Fibroblast of the conjunctiva (primary cell): ENCODE measurements at regions not wholly inside any gene's neighbourhood (a gene's known extent, or its start where the extent isn't known, plus 50 kb on each side); places are given as distances from the start of the nearest gene placed in this dataset.

ENCODE experiments used
- DNase-seq: peaks from one replicate; pipeline ENCODE4 v3.0.0-alpha.2; 2010; ENCODE audit warnings: low read depth

DNA sequence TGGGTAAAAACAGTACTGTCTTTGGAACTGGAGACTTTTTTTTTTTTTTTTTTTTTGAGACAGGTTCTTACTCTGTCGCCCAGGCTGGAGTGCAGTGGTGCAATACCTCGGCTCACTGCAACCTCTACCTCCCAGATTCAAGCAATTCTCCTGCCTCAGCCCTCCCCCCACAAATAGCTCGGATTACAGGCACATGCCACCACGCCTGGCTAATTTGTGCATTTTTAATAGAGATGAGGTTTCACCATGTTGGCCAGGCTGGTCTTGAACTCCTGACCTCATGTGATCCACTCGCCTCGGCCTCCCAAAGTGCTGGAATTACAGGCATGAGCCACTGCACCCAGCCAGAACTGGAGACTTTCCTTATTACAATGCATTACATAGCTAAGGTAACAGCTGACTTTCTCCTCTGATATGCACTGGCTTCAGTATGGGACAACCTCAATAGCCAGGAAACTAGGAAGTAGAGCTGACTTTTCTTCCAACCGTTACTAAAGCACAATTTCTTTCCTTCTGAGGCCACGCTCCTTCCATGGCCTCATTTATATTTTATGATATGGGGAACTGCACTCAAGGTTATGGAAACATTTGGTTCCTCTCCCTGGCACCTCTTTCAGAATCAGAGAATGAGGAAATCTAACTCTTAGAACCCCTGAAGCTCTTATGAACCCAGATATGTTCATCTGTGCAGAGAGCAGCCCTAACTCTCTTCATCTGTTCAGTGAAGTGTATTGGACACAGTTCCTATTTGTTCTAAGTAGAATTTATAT, 53.5 kb upstream of the FAM9B start:
- DNase-seq = no peak

DNA sequence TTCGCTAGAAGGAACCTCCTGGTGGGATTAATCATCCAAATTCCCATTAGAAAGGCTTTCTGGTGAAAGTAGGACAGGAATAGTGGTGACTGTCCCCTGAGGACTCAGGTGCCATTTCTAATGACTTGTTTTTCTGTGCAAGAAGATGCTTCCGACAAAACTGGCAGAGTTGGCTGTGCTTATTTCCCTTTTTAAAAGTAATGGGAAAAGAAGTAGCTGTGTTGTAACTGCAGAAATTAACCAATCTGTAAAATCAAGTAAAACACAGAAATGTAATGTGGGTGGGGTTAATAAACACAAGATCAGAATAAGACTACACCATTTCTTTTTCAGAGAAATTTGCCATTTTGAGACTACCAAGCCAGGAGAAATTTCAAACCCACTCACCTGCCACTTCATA, 55.0 kb upstream of the FAM9B start:
- no peak for DNase-seq

DNA sequence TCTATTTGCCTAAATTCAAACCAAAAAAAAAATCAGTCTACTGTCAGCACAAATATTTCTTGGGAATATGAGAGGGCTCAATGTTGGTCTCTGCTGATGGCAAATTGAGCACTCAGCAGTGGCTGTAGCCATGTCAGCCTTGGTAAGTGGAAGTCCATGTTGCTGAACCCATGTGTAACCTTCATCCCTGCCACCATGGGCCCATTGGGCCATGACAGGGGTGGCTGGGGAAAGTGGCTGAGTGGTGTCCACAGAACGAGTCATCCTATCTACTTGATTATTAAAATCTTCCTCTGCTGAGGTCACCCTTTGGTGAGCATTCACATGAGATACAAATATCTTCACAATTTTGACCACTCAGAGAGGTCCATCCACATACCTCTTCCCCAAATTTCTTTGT, 56.8 kb upstream of the FAM9B start:
- no peak for DNase-seq

DNA sequence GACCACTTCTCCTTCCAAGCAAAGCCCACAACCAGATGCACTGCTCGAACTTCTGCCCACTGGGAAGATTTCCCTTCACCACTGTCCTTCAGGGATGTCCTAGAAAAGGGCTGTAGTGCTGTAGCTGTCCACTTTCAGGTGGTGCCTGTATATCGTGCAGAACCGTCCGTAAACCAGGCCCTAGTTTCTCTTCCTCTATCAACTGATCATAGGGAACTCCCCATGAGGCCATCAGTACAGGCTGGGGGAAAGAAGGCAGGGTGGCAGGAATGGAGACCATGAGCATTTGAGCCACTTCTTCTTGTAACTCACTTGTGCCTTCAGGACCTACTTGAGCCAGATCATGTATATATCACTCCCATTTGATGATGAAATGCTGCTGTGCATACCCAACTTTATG, 57.3 kb upstream of the FAM9B start:
- DNase-seq = no peak

DNA sequence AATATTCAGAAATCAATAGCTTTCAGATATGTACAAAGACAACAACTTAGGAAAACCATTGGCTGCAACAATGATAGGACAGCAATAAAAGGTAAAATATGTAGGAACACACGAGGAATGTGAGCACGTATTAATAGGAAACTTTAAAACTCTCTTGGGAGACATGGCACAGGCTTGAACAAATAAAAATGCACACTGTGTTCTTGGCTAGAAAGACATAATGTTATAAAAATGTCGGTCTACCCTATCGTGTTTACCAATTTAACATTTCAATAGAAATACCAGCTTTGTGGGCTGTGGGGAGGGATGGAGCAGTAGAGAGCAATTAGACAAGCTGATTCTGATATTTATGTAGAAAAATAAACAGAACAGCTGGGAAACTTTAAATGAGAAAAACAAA, 69.0 kb upstream of the FAM9B start:
- DNase-seq = no peak

DNA sequence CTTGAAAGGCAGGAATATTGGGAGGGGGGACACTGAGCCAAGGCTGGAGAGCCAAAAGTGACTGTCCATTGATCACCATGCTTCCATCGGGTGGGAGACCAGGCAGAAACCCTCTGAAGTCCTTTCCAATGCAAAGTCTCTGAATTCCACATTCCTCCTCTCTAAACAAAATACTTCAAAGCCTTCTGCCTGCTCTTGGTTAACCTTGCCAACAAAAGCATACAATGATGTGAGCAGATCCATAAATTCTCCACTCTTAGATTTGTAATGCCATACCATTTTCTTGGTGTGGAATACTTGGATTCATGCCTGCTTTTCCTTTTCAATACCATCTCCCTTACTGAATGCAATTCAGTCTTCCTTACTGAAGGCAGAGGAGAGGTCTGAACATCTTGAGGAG, 74.1 kb upstream of the FAM9B start:
- no peak for DNase-seq

DNA sequence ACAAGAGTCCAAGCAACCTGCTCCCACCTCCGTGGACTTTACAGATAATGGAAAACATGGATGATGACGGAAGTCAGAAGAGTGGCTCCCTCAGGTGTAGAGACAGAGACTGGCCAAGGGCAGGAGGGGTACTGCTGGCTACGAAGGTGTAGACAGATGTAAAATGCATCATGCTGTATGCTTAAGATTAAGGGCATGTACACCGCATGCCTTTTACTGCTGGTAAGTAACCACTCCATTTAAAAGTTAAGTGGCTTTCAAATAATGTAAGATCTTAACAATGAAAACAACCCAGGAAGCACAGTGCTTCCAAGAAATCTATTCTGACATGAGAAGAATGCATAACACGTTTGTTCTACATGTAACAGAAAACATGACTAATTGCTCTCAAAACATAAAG, 76.9 kb upstream of the FAM9B start:
- no peak for DNase-seq

DNA sequence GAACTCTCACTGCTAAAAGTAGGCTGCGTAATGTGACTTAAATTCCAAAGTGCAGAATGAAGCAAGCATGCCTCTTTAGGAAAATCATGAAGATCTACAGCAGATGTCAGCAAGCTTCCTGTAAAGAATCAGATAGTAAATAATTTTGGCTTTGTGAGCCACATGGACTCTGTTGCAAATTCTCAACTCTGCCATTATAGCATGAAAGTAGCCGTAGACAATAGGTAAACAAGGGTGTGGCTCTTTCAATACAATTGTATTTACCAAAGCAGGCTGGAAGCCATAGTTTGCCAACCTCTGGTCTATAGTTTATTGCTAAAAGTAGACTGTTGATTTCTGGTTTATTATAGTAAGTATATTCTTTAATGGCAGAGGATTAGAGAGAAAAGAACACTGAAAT, 80.3 kb upstream of the FAM9B start:
- DNase-seq = no peak

DNA sequence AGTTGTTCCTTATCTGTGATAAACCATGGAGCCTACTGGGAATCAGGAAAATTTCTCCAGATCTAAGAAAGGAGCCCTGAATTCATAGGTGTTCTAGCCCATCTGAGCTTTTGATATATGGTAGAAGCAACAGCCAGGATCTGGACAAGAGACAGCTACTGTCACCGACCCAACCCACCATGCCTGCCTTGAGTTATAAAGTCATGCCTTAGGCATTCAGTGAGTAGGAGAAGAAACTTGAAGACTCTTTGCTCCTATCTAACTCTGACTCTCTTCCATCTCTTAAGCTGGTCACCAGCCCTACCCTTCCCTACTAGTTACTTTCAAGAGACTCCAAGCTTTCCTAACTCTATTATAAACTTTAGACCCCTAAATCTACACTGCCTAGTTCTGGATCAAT, 83.9 kb upstream of the FAM9B start:
- DNase-seq = no peak

DNA sequence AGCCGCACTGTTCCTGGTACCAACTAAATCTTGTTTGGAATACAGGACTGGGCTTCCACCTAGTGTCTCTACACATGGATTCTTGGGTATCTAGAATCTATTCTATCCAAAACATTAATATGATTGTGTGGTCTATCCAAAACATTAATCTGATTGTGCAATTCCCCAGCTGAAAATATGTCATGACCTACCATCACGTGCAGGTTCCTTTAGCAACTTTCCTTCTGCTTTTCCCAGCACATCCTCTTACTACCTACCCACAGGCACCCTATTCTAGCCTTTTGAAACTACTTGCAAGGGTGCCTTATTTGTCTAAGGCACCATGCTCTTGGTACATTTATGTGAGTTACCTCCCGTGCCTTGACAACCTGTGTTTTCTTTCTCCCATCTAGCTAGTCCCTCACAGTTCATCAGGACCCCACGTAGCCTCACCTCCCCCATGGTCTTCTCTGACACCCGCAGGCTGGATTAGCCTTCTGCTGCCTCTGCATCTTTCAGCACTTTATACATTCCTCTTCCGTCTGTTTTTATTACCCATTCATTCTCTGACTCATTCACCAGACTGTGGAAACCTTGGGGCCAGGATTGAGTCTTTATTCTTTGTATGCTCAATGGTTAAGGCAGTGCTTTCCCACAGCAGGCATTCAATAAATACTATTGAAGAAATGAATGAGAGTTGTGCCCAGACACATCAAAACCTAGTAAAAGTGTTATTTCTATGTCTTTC, 88.8 kb upstream of the FAM9B start:
- no peak for DNase-seq

DNA sequence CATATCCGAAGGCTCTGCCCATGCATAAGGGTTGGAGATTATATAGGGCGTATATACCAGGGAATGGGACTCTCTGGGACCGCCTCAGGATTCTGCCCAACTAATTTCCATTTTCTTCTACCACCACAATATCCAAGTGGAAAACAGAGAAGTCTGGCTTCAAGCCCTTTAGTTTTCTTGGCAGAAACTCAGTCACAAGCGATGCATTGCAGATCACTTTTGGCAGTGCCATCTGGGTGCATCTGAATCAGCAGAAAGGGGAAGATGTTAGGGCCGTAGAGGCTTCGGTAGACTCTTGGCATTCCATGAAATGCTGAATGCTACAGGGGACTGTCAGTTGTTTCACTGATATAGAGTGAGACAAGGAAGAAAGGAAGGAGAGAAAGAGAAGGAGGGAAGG, 94.1 kb upstream of the FAM9B start:
- DNase-seq = no peak

DNA sequence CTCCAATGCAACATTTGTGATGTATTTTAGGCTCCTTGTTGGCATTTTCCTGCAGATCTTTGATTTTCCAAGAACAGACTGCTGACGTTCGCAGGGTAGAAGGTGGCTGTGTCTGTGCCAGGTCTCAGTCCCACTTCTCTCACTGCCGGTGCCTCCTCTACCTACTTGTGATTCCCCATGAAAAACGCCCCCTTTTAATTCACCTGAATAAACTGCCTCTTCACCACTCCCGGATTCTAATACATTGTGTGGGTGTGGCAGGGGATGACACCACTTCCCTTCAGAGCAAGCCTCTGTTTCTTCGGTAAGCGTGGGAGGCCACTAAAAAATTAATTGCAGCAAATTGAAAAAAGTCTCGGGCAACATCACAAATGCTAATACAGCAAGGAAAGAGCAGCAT, 96.1 kb upstream of the FAM9B start:
- no peak for DNase-seq

DNA sequence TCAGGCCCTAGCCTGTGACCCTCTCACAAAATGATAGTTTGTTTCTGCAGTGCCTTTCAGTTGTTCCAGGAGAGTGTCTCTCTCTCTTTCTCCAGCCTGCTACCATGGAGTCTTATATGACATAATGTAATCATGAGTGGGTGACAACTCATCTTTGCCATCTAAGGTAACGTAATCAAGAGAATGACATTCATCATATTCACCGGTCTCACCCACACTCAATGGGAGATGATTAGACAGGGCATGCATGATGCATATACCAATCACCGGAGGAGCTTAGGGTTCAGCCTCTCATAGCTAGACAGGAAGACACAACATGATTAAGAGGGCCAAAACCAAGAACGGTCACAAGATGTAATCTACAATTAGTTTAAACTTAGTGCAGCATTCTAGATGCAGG, 97.1 kb upstream of the FAM9B start:
- DNase-seq = no peak

DNA sequence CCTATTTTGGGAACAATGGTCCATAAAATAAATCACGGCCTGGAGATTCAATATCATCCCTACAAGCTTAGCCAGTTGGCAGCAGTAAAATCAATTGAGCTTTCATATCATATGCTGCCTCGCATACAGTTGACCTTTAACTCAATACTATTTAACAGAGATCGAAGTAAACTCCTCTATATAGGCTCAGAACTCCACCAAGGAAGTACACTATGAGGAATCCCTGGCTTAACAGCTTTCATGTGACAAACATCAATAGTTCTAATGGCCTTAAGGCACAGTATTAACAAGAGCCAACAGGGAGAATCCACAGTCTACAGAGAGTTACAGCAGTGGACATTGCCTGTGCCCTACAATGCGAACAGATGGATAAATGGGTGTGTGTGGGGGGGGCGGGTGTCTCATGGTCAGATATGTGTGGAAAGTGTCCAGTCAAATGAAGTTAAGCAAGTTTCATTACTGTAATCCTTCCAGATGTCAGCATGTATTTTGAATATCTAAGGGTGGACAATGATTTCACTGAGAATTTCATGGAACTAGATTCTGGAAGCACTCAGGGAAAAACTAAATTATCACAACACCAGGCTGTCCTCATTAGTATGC, 98.2 kb upstream of the FAM9B start:
- no peak for DNase-seq

DNA sequence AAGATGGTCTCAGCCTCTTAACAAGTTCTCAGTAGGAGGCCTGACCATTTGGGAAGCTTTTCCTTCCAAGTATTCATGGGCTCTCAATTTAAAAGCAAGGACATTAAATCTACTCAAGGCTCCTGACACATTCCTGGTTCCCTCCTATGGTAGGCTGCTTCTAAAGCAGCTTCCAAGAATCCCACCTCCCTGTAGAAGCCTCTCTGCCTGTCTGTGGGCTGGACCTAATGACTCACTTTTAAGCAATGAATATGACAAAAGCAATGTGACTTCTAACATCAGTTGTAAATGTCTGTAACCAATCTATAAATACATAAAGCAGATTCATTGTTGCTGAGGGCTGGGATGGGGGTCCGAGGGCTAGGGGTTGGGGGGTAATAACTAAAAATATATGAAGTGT, 99.5 kb upstream of the FAM9B start:
- DNase-seq = no peak

DNA sequence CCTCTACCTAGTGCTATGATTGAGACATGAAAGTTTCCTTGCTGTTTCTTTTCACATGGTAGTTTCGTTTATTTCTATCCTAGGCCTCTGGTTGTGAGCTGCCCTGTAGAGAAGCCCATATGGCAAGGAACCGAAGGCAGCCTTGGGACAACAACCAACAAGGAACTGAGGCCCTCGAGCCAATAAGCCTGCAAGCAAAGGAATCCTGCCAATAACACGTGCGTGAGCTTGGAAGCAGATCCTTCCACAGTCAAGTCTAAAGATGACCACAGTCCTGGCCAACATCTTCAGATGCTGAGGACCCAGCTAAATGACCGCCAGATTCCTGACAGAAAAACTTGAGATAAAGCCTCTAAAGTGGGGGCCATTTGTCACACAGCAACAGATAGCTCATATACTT, 100.4 kb upstream of the FAM9B start:
- no peak for DNase-seq

DNA sequence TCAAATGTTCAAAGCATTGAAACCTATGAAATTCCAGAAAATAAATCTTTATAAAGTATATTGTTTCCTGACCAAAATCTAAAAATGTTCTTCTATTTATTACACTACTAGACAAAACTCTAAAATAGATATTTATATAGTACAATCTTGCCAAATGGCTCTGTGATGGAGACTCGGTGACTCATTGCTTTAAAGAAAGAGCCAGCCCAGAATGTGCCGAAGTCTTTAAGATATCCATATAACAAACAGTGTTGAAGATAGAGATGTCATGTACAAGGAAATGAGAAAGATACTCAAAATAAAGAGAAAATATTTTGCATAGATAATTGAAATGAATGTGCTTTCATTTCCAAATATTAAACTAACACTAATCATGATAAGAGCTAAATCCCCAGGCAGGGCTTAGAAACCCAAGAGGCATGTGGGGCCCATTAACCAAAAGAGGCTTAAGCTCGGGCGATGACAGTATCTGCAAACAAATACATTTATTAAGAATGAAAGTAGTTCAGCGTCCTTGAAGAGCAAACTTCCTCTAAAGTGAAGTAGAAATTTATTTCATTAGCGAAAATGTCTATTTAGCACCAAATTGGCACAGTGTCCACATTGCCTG, 102.1 kb upstream of the FAM9B start:
- DNase-seq = no peak

DNA sequence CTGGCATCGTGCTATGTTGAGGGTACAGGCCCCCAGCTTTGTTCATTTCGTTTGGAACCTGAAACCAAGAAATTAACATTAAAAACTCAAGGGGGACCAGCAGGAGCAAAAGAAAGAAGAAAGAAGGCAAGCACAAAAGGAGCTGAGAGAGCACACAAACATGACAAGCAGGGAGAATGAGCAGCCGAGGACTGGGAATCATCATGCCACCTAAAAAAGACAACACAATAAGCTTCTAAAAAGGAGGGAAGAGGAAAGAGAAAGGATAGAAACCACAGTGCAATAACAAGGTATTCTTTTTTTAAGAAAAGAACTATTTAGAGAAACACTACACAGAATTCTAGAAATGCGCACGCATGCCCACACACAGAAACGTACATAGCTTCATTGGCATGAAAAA, 103.2 kb upstream of the FAM9B start:
- DNase-seq = no peak

DNA sequence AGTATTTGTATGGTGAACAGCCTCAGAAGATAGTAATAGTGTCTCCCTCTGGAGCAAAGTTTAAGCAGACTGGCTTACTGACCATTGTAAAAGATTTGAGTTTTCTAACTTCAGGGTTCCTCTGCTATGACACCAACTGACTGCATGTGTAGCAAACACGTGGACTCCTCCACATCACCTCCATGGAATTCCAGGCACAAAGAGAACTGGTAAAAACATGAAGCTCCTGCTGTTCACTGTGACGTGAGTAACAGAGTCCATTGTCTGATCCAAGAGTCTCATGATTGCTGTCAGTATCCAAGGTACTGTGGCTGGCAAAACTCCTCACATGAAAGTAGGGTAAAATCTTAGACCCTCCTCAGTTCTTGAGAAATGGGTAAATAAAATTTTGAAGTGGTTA, 107.6 kb upstream of the FAM9B start:
- DNase-seq = no peak

DNA sequence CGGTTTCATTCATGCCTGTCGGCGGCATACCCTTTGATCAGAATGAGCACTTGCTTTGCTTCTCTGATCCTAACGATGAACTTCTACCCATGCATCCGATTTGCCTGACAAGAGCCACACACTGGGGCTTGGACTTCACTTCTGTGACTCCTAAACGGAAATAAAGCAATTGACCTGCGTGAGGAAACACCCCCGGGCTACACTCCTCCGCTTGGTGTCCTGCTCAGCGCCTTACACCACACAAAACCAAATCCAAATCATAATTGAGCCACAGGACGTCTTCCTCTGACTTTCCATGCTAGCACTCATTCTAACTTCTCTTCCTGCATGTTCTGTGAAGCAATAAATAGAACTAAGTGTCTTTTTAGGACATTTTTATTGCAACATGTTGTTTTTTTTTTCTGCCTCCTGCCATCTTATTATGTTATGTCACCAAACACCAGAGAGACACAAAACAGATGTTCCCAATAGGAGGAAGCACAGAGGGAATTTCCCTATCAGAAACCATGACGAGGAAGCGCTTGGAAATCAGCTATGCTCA, 110.8 kb upstream of the FAM9B start:
- no peak for DNase-seq

DNA sequence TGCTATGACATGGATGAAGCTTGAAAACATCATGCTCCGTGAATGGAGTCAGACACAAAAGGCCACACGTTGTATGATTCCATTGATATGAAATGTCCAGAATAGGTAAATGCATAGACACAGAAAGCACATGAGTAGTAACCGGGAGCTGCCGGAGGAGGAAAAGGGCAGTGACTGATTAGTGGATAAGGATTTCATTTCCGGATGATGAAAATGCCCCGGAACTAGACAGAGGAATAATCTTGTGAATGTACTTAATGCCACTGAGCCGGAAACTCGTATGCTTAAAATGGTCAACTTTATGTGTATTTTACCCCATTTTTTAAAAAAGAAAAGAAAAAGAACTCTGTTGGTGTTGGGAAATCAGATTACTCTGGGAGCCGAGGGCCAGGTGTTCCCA, 112.7 kb upstream of the FAM9B start:
- no peak for DNase-seq

DNA sequence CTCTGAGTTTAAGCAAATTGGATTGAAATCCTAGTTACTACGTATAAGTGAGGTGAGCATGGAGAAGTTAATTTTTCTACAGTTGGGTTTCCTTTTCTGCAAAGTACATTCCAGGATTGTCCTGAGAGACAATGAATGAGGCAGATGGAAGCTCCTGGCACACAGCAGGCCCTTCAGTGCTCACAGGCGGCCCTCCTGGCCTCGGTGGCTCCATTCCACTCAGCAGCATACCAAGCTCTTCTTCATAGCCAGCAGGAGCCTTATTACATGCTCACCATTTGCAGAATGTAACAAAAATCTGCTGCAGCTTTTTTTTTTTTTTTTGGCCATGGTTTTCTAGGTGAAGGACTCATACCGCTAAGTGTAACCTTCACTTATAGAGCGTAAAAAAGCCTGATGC, 113.2 kb upstream of the FAM9B start:
- DNase-seq = no peak

DNA sequence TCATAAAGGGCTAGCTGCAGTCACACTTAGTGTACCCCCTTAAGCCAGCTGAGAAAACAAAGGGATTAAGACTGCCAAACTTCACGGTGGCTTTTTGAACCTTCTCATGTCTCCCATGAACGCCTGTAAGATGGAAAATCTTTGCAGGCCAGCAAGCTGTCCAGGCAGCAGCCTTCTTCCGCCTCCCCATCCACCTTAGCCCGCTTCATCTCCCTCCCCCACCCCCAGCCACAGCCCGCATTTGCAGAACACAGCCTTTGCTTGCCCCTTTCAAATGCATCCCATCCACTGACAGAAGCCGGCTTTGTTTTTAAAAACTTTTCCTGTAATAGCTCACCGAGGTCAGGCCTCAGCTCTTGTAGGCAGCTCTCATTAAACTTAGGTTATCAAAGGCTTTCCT, 113.8 kb upstream of the FAM9B start:
- DNase-seq = no peak
